Activated naive CD4-positive, alpha-beta T cell treated with anti-CD3 and anti-CD28 coated beads, Interleukin-2, amount 50 U/mL, for 24 hours (primary cell): ENCODE measurements at regions not wholly inside any gene's neighbourhood (a gene's known extent, or its start where the extent isn't known, plus 50 kb on each side); places are given as distances from the start of the nearest gene placed in this dataset.

ENCODE experiments used
- H3K27ac Mint-ChIP-seq: one replicate; pipeline ENCODE4 v1.8.0; 2021; ENCODE audit warnings: mild to moderate bottlenecking, mixed read lengths
- H3K27me3 Mint-ChIP-seq: one replicate; pipeline ENCODE4 v1.8.0; 2021; ENCODE audit warnings: mixed read lengths
- H3K36me3 Mint-ChIP-seq: one replicate; pipeline ENCODE4 v1.8.0; 2021; ENCODE audit warnings: mixed read lengths
- H3K4me1 Mint-ChIP-seq: one replicate; pipeline ENCODE4 v1.8.0; 2021; ENCODE audit warnings: mixed read lengths
- H3K4me3 Mint-ChIP-seq: one replicate; pipeline ENCODE4 v1.8.0; 2021; ENCODE audit warnings: mild to moderate bottlenecking, mixed read lengths
- H3K9me3 Mint-ChIP-seq: one replicate; pipeline ENCODE4 v1.8.0; 2021; ENCODE audit warnings: mixed read lengths

GRCh38 chr4:43903456-43903855 is 545.2 kb downstream of the KCTD8 start:
- no peak overlapping the region for H3K4me3 Mint-ChIP-seq
- no peaks in the 10 kb centered on the region for H3K27me3 Mint-ChIP-seq
- no peaks in the 10 kb centered on the region for H3K36me3 Mint-ChIP-seq
- no peak overlapping the region for H3K27ac Mint-ChIP-seq
- no peaks in the 10 kb centered on the region for H3K9me3 Mint-ChIP-seq
- no peaks in the 10 kb centered on the region for H3K4me1 Mint-ChIP-seq

GRCh38 chr4:43918377-43918776 is 530.2 kb downstream of the KCTD8 start:
- H3K27me3 Mint-ChIP-seq: no peaks in the 10 kb centered on the region
- H3K9me3 Mint-ChIP-seq: no peaks in the 10 kb centered on the region
- no peaks in the 10 kb centered on the region for H3K4me1 Mint-ChIP-seq
- no peaks in the 10 kb centered on the region for H3K36me3 Mint-ChIP-seq
- H3K4me3 Mint-ChIP-seq: no peak overlapping the region
- no peak overlapping the region for H3K27ac Mint-ChIP-seq

DNA sequence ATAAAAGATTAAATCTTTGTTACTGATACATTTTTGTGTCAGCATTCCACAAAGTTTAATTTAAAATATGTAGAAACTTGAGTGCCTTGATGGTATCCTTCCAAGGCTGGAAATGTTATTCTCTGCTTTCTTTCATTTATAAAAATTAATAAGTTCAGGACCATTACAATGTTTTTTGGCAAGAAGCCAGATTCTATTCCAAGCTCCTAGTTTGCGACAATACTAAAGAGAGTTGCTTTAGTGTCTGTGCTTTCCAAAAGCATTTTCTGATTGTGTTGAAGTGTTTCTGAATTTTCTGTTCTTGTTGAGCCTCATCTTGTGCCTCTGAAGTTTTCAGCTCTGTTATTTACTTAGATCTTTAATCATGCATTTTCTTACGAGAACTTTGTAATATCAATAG is 516.2 kb downstream of the KCTD8 start:
- H3K9me3 Mint-ChIP-seq: peaks cover 6% of the 10 kb centered on the region
- H3K36me3 Mint-ChIP-seq: no peaks in the 10 kb centered on the region
- no peaks in the 10 kb centered on the region for H3K27me3 Mint-ChIP-seq
- no peak overlapping the region for H3K27ac Mint-ChIP-seq
- no peak overlapping the region for H3K4me3 Mint-ChIP-seq
- no peaks in the 10 kb centered on the region for H3K4me1 Mint-ChIP-seq

GRCh38 chr4:43943998-43944397 is 504.6 kb downstream of the KCTD8 start:
- Mint-ChIP-seq H3K27ac (no peak overlapping the region), H3K36me3 (no peaks in the 10 kb centered on the region), H3K9me3 (no peaks in the 10 kb centered on the region), H3K4me3 (no peak overlapping the region), H3K27me3 (no peaks in the 10 kb centered on the region), H3K4me1 (no peaks in the 10 kb centered on the region)

DNA sequence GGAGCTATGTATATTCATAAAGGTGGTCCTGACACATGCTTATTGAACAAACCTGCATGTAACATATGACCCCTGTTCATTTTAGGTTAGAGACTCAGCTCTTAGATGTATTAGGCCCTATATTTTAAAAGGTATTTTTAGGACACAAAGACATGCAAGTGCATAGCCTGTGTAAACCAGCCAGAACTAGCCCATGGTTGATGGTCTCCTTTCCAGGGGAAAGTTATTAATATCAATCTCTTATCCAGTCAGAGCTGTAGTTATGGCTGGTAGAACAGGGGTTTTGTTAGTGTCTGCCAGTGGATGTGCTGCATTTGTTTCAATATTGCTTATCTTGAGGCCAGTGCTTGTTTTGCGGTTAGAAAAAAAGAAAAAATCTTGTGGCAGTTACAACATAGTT is 488.6 kb downstream of the KCTD8 start:
- Mint-ChIP-seq H3K9me3 (no peaks in the 10 kb centered on the region), H3K4me3 (no peak overlapping the region), H3K36me3 (no peaks in the 10 kb centered on the region), H3K27ac (no peak overlapping the region), H3K27me3 (no peaks in the 10 kb centered on the region), H3K4me1 (no peaks in the 10 kb centered on the region)

DNA sequence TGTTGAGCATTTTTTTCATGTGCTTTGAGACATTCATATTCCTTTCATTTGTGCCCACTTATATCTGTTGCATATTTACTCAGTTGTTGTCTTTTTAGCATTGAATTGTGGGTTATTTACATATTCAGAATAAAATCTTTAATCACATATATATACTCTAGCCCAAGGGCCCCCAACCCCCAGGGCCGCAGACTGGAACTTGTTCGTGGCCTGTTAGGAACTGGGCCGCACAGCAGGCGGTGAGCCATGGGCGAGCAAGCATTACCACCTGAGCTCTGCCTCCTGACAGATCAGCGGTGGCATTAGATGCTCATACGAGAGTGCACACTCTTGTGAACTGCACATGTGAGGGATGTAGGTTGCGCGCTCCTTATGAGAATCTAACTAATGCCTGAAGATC is 480.6 kb downstream of the KCTD8 start:
- H3K4me3 Mint-ChIP-seq: no peak overlapping the region
- no peaks in the 10 kb centered on the region for H3K4me1 Mint-ChIP-seq
- no peaks in the 10 kb centered on the region for H3K27me3 Mint-ChIP-seq
- no peak overlapping the region for H3K27ac Mint-ChIP-seq
- H3K9me3 Mint-ChIP-seq: peaks cover 5% of the 10 kb centered on the region
- no peaks in the 10 kb centered on the region for H3K36me3 Mint-ChIP-seq

DNA sequence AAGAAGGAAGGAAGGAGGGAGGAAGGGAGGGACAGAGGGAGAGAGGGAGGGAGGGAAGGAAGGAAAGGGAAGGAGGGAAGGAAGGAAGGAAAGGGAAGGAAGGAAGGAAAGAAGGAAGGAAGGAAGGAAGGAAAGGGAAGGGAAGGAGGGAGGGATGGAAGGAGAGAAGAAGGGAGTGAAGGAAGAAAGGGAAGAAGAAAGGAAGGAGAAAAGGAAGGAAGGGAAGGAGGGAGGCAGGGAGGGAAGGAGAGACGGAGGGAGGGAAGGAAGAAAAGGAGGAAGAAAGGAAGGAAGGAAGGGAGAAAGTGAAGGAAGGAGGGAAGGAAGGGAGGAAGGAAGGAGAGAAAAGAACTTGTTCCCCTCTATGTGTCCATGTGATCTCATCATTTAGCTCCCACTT is 465.0 kb downstream of the KCTD8 start:
- H3K27ac Mint-ChIP-seq: no peak overlapping the region
- H3K9me3 Mint-ChIP-seq: no peaks in the 10 kb centered on the region
- no peaks in the 10 kb centered on the region for H3K4me1 Mint-ChIP-seq
- no peaks in the 10 kb centered on the region for H3K36me3 Mint-ChIP-seq
- H3K27me3 Mint-ChIP-seq: no peaks in the 10 kb centered on the region
- no peak overlapping the region for H3K4me3 Mint-ChIP-seq

DNA sequence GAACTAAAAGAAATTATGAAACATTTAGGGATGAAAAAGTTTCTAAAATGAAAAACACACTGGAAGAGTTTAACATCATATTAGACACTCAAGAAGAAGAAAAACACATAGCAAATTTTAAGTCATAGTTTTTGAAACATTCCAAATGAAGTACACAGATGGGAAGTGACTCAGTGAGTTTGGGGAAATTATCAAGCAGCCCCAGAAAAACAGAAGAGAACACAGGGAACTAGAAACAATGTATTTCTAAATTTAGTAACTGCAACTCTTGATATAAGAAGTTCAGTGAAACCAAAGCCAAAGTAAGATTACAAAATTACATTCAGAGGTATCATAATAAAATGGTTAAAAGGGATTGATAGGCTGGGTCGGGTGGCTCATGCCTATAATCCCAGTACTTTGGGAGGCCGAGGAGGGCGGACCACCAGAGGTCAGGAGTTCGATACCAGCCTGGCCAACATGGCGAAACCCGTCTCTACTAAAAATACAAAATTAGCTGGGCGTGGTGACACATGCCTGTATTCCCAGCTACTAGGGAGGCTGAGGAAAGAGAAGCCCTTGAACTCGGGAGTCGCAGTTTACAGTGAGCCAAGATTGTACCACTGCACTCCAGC is 461.2 kb downstream of the KCTD8 start:
- Mint-ChIP-seq H3K4me1 (no peaks in the 10 kb centered on the region), H3K27me3 (no peaks in the 10 kb centered on the region), H3K4me3 (no peak overlapping the region), H3K9me3 (peaks cover 12% of the 10 kb centered on the region), H3K27ac (no peak overlapping the region), H3K36me3 (no peaks in the 10 kb centered on the region)

- H3K27ac Mint-ChIP-seq: no peak overlapping the region
- H3K4me1 Mint-ChIP-seq: no peaks in the 10 kb centered on the region
- no peaks in the 10 kb centered on the region for H3K27me3 Mint-ChIP-seq
- H3K36me3 Mint-ChIP-seq: no peaks in the 10 kb centered on the region
- H3K4me3 Mint-ChIP-seq: no peak overlapping the region
- H3K9me3 Mint-ChIP-seq: peaks cover 12% of the 10 kb centered on the region
Observed at GRCh38 chr4:43990551-43990950, 458.1 kb downstream of the KCTD8 start.

DNA sequence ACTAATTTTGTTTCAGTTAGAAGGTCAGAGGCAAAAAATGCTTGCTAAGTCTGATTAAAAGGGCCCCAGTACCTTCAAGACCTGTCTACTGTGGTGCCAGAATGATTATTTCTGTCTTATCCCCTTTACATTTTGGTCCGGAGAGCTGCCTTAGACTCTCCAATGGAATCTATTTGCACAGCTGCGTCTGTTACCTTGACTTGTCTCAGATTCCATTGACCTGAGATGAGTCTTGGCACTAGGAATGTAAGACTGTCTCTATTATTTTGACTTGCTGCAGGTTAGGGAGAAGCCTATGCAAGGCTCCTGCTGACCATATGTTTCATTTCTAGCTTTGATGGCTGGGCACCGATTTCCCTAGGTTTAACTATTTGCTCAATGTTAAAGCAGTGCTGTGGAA is 457.6 kb downstream of the KCTD8 start:
- Mint-ChIP-seq H3K27ac (no peak overlapping the region), H3K36me3 (no peaks in the 10 kb centered on the region), H3K4me1 (no peaks in the 10 kb centered on the region), H3K9me3 (peaks cover 12% of the 10 kb centered on the region), H3K4me3 (no peak overlapping the region), H3K27me3 (no peaks in the 10 kb centered on the region)

- no peak overlapping the region for H3K27ac Mint-ChIP-seq
- peaks cover 12% of the 10 kb centered on the region for H3K9me3 Mint-ChIP-seq
- H3K27me3 Mint-ChIP-seq: no peaks in the 10 kb centered on the region
- no peaks in the 10 kb centered on the region for H3K36me3 Mint-ChIP-seq
- H3K4me3 Mint-ChIP-seq: no peak overlapping the region
- no peaks in the 10 kb centered on the region for H3K4me1 Mint-ChIP-seq
Observed at GRCh38 chr4:43992552-43992951, 456.1 kb downstream of the KCTD8 start.

- H3K27ac Mint-ChIP-seq: no peak overlapping the region
- no peaks in the 10 kb centered on the region for H3K27me3 Mint-ChIP-seq
- H3K36me3 Mint-ChIP-seq: no peaks in the 10 kb centered on the region
- no peaks in the 10 kb centered on the region for H3K4me1 Mint-ChIP-seq
- no peak overlapping the region for H3K4me3 Mint-ChIP-seq
- peaks cover 12% of the 10 kb centered on the region for H3K9me3 Mint-ChIP-seq
Observed at GRCh38 chr4:43993196-43993902, 455.3 kb downstream of the KCTD8 start.

- Mint-ChIP-seq H3K4me3 (no peak overlapping the region), H3K27me3 (no peaks in the 10 kb centered on the region), H3K4me1 (no peaks in the 10 kb centered on the region), H3K27ac (no peak overlapping the region), H3K9me3 (peaks cover 6% of the 10 kb centered on the region), H3K36me3 (no peaks in the 10 kb centered on the region)
Observed at GRCh38 chr4:43999669-44000068, 448.9 kb downstream of the KCTD8 start.

DNA sequence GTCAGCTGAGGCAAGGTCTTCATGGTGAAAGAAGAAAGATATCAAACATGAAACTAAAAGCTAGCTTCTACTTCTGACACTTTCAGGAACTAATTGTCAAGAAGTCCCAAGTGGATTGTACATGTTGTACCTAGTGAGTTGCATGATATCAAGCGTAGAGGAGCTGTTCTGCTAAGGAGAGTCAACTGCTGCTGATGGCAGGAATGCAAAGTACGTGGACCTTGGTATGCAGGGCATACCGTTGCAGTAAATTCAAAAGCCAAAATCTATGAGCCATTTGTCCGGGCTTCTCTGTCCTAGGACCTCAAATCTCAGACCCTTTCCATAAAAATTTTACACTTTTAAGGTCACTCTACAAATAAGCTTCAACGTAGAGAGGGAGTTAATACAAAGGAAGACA is 446.2 kb downstream of the KCTD8 start:
- Mint-ChIP-seq H3K27ac (no peak overlapping the region), H3K9me3 (peaks cover 6% of the 10 kb centered on the region), H3K4me1 (no peaks in the 10 kb centered on the region), H3K27me3 (no peaks in the 10 kb centered on the region), H3K36me3 (no peaks in the 10 kb centered on the region), H3K4me3 (no peak overlapping the region)

- H3K36me3 Mint-ChIP-seq: no peaks in the 10 kb centered on the region
- no peaks in the 10 kb centered on the region for H3K4me1 Mint-ChIP-seq
- no peak overlapping the region for H3K4me3 Mint-ChIP-seq
- no peak overlapping the region for H3K27ac Mint-ChIP-seq
- H3K27me3 Mint-ChIP-seq: no peaks in the 10 kb centered on the region
- H3K9me3 Mint-ChIP-seq: no peaks in the 10 kb centered on the region
Observed at GRCh38 chr4:44016570-44017421, 431.8 kb downstream of the KCTD8 start.

DNA sequence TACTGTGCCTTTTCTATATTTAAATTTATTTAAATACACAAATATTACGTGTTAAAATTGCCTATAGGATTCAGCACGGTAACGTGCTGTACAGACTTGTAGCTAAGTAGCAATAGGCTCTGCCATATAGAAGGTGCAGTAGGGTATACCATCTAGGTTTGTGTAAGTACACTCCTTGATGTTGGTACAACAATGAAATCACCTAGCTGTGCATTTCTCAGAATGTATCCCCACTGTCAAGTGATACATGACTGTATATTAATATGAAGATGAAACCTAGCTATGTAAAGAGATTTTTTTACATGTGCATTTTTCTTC is 431.2 kb downstream of the KCTD8 start:
- Mint-ChIP-seq H3K36me3 (no peaks in the 10 kb centered on the region), H3K9me3 (no peaks in the 10 kb centered on the region), H3K27me3 (no peaks in the 10 kb centered on the region), H3K4me1 (no peaks in the 10 kb centered on the region), H3K27ac (no peak overlapping the region), H3K4me3 (no peak overlapping the region)
